ENCODE measurements at regions not wholly inside any gene's neighbourhood (a gene's known extent, or its start where the extent isn't known, plus 50 kb on each side); places are given as distances from the start of the nearest gene placed in this dataset.
A peak's percentile ranks its signal among the peaks of the same experiment; 100 is the strongest.

DNA sequence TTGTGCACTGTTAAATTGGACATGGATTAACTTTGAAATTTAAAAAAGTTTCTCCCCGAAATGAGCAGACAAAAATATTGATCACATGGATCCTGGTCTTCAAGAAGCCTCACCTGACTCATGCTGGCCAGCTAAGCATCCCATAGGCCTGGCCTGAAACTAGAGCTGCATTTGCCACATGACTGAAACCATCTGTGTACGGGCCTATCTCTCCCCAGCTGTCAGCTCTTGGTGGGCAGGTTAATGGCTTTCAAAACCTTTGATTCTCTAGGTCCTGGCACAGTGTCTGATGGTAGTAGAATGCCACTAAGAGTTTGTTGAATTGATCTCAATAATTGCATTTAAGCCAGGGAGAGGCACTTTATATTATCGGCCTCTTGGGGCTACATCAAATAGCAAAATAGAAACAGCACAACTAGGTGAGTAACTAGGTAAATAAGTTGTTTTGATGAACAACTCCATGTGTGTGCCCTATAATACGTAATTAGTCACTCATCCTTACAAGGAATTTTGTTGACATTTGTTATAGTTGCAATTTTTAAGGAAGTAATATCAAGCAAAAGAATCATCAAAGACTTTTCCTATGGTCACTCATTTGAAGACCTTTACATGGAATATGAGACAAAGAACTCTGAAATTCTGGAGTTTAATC lies 251.1 kb downstream of the SP3 start:
- DNase-seq, result no peak
- Mint-ChIP-seq H3K36me3 (ENCODE audit: low read depth) (no peaks in the 10 kb centered on the region), H3K4me1 (ENCODE audit: low read depth) (no peaks in the 10 kb centered on the region), H3K4me3 (no peak overlapping the region), H3K9me3 (no peaks in the 10 kb centered on the region), H3K27me3 (ENCODE audit: insufficient read depth) (peaks cover 34% of the 10 kb centered on the region), H3K27ac (no peak overlapping the region)
- TF ChIP-seq, protein P1, sequence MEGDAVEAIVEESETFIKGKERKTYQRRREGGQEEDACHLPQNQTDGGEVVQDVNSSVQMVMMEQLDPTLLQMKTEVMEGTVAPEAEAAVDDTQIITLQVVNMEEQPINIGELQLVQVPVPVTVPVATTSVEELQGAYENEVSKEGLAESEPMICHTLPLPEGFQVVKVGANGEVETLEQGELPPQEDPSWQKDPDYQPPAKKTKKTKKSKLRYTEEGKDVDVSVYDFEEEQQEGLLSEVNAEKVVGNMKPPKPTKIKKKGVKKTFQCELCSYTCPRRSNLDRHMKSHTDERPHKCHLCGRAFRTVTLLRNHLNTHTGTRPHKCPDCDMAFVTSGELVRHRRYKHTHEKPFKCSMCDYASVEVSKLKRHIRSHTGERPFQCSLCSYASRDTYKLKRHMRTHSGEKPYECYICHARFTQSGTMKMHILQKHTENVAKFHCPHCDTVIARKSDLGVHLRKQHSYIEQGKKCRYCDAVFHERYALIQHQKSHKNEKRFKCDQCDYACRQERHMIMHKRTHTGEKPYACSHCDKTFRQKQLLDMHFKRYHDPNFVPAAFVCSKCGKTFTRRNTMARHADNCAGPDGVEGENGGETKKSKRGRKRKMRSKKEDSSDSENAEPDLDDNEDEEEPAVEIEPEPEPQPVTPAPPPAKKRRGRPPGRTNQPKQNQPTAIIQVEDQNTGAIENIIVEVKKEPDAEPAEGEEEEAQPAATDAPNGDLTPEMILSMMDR (IDR thresholded peaks at IDR 0.05), result no peak

DNA sequence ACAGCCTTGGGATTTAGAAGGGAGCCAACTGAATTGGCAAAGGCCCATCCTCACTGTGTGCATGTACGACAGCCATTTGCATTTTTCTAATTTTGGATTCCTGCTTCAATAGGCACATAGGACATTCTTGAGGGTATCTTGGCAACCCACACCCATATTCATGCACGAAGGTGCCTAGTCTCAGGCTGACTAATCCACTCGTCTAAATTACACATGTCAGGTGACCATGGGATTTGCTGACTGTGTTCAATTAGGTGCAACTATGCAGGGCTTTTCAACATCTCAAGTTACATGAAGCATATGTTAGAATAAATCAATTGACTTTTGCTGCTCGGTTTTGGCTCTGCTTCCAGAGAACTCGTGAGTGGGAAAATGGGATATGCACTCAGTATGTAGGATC lies 249.7 kb downstream of the SP3 start:
- Mint-ChIP-seq H3K27ac (no peak overlapping the region), H3K9me3 (no peaks in the 10 kb centered on the region), H3K4me3 (no peak overlapping the region), H3K27me3 (ENCODE audit: insufficient read depth) (peaks cover 35% of the 10 kb centered on the region), H3K36me3 (ENCODE audit: low read depth) (no peaks in the 10 kb centered on the region), H3K4me1 (ENCODE audit: low read depth) (no peaks in the 10 kb centered on the region)
- no peak for DNase-seq
- TF ChIP-seq, protein P1 (IDR thresholded peaks at IDR 0.05), result no peak

DNA sequence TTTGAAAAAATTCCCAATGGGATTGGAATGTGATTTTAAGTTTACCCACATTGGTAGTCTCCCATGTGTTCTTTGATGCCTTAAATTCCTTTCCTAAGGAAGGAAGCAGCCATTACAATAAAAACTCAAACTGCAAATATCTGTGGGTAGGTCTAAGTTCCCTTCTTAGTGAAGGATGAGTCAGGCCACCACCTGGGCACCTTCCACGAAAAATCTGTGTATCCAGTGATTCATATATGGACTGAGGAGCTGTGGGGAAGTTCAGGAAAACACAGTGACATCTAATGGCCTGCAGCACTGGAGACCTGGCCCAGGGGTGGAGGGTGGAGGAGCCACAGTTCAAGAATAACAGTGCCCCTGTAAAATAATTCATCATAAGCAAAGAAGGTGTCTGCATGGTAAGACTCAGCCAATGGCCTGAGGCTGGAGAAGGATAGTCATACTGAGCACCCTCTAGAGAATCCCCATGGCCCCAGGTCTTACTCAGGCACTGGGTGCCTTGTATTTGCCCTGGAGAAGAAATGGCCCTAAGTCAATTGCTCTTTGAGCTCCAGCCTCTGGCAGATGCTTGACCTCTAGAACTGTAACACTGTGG lies 248.6 kb downstream of the SP3 start:
- Mint-ChIP-seq H3K4me3 (no peak overlapping the region), H3K36me3 (ENCODE audit: low read depth) (no peaks in the 10 kb centered on the region), H3K4me1 (ENCODE audit: low read depth) (no peaks in the 10 kb centered on the region), H3K27me3 (ENCODE audit: insufficient read depth) (peaks cover 37% of the 10 kb centered on the region), H3K9me3 (no peaks in the 10 kb centered on the region), H3K27ac (no peak overlapping the region)
- TF ChIP-seq, protein P1 (IDR thresholded peaks at IDR 0.05), result no peak
- DNase-seq, result no peak

DNA sequence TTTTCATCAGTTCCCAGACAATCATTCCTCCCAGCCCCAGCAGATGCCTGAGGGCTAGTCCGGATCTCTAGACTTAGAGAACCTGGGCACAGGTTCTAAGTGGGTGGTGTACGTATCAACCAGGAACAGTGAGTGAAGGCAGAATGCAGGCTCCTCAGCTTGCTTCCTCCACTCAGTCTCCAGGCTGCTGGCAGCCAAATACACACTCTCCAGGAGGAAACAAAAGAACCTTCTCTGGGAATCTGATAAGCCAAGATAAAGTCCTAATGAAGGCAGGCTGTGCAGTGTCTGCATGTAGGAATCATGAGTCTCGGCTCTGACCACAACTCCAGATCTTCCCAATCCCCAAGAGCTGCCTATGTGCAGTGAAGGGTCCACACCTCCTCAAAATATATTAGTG lies 245.7 kb downstream of the SP3 start:
- TF ChIP-seq, protein P1 (IDR thresholded peaks at IDR 0.05), result no peak
- Mint-ChIP-seq H3K4me1 (ENCODE audit: low read depth) (no peaks in the 10 kb centered on the region), H3K36me3 (ENCODE audit: low read depth) (no peaks in the 10 kb centered on the region), H3K9me3 (no peaks in the 10 kb centered on the region), H3K4me3 (no peak overlapping the region), H3K27me3 (ENCODE audit: insufficient read depth) (peaks cover 25% of the 10 kb centered on the region), H3K27ac (no peak overlapping the region)
- no peak for DNase-seq

DNA sequence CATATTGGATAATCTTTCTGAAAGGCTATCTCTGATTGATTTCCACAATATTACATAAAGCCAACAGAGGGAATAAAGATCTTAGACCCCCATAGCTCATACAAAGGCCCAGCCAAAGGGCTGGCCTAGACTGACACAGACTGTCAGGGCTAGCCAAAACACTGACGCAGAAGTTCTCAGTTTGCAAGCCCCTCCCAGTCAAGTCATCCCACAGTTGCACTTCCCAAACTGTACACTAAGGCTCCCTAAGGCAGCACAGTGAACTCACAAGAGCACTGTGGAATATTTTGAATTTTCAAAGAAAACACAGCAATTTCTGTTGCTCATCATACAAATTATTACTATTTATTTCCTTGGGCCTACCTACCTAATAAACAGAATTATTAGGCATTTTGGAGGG lies 244.9 kb downstream of the SP3 start:
- peak; percentile 15 for DNase-seq
- no peak overlapping the region for H3K4me3 Mint-ChIP-seq
- no peaks in the 10 kb centered on the region for H3K4me1 Mint-ChIP-seq (ENCODE audit: low read depth)
- no peaks in the 10 kb centered on the region for H3K9me3 Mint-ChIP-seq
- H3K27me3 Mint-ChIP-seq (ENCODE audit: insufficient read depth), result peaks cover 23% of the 10 kb centered on the region
- no peak overlapping the region for H3K27ac Mint-ChIP-seq
- no peaks in the 10 kb centered on the region for H3K36me3 Mint-ChIP-seq (ENCODE audit: low read depth)
- TF ChIP-seq, protein P1 (IDR thresholded peaks at IDR 0.05), result peak; percentile 12; the same call in 1 of the 2 replicates

Measured in HFFc6 (cell line).